ENCODE measurements at regions not wholly inside any gene's neighbourhood (a gene's known extent, or its start where the extent isn't known, plus 50 kb on each side); places are given as distances from the start of the nearest gene placed in this dataset.
"Not testable (repeated sequence)": the region's sequence is repeated elsewhere in the genome, so short reads cannot be mapped to it uniquely, and the experiment has no call there.

DNA sequence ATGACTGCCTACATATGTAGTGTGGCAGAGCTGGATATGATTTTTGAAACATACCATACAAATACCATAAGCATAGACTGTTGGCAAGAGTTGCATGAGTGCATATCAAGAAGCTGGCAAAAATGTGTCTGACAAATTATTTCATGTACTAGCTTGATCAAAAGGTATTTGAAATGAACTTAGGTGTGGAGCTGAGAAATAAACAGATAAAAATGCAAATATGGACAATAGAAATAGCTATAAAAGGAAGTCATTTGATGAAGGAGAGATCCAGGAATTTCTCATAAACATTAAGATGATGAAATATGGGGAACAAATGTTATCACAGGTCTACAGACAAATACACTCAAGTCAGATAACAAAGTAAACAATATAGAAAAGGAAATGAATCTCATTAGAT is 609.1 kb downstream of the PTPRC start:
- Histone ChIP-seq H3K9me3 (no peaks in the 10 kb centered on the region), H3K4me1 (no peaks in the 10 kb centered on the region), H3K4me3 (replicated peaks in 1 of 3) (no peak overlapping the region), H3K36me3 (no peaks in the 10 kb centered on the region), H3K27ac (no peak overlapping the region), H3K27me3 (no peaks in the 10 kb centered on the region)
- no peak for TF ChIP-seq POLR2A (IDR thresholded peaks at IDR 0.05)
- TF ChIP-seq, protein P1, sequence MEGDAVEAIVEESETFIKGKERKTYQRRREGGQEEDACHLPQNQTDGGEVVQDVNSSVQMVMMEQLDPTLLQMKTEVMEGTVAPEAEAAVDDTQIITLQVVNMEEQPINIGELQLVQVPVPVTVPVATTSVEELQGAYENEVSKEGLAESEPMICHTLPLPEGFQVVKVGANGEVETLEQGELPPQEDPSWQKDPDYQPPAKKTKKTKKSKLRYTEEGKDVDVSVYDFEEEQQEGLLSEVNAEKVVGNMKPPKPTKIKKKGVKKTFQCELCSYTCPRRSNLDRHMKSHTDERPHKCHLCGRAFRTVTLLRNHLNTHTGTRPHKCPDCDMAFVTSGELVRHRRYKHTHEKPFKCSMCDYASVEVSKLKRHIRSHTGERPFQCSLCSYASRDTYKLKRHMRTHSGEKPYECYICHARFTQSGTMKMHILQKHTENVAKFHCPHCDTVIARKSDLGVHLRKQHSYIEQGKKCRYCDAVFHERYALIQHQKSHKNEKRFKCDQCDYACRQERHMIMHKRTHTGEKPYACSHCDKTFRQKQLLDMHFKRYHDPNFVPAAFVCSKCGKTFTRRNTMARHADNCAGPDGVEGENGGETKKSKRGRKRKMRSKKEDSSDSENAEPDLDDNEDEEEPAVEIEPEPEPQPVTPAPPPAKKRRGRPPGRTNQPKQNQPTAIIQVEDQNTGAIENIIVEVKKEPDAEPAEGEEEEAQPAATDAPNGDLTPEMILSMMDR (IDR thresholded peaks at IDR 0.05), result no peak
- no peak for DNase-seq
- intact Hi-C loops (cut with DNase I), result no loop called here

DNA sequence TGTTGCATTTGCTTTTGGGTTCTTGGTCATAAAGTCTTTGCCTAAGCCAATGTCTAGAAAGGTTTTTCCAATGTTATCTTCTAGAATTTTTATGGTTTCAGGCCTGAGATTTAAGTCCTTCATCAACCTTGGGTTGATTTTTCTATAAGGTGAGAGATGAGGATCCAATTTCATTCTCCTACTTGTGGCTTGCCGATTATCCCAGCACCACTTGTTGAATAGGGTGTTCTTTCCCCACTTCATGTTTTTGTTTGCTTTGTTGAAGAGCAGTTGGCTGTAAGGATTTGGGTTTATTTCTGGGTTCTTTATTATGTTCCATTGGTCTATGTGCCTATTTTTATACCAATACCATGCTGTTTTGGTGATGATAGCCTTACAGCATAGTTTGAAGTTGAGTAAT is 615.2 kb downstream of the PTPRC start:
- intact Hi-C loops (cut with DNase I); DNase-seq; H3K4me1 ChIP-seq; H3K27me3 ChIP-seq; H3K27ac ChIP-seq; H3K36me3 ChIP-seq; H3K4me3 ChIP-seq (replicated peaks in 1 of 3); H3K9me3 ChIP-seq: not testable (repeated sequence)
- WGBS, 2 donors, result 83% methylated on average over 1 of the region's 1 CpG

DNA sequence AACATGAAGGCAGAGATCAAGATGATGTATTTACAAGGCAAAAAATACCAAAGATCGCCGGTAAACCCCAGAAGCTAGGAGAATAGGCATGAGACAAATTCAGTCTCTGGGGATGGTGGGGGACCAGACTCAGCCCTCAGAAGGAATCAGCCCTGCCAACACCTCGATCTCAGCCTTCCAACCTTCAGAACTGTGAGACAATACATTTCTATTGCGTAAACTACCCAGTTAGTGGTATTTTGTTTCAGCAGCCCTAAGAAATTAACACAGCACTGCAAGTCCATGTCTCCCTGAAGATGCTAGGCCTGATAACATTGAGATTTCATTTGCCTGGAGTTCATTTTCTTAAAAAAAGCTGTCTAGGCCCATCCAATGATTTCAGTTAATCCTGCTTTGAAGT is 622.5 kb downstream of the PTPRC start:
- TF ChIP-seq, protein P1 (IDR thresholded peaks at IDR 0.05), result no peak
- no peak for TF ChIP-seq POLR2A (IDR thresholded peaks at IDR 0.05)
- Histone ChIP-seq H3K4me3 (replicated peaks in 1 of 3) (no peak overlapping the region), H3K27ac (no peak overlapping the region), H3K27me3 (no peaks in the 10 kb centered on the region), H3K9me3 (no peaks in the 10 kb centered on the region), H3K36me3 (no peaks in the 10 kb centered on the region), H3K4me1 (no peaks in the 10 kb centered on the region)
- DNase-seq, result no peak
- 85 to 93% methylated on average over 4 of the region's 4 CpGs for WGBS, 2 donors
- intact Hi-C loops (cut with DNase I), result no loop called here

DNA sequence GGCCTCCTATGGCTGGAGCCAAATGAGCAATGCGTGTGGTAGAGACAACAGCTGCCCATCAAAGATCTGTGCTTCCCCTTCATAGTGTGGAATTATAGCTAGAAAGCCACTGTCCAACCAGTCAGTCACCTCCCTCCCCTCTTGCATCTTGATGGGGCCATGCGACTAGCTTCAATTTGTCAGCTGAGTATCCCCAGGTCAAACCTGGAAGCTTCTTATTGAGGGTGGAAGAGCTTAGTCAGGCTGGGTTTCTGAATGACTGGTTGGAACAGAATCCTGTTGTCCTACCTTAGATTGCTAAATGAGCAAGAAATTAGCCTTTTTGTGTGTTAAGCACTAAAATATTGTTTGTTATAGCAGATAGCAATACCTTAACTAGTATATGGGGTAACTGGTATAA is 625.4 kb downstream of the PTPRC start:
- no peaks in the 10 kb centered on the region for H3K9me3 ChIP-seq
- no peaks in the 10 kb centered on the region for H3K36me3 ChIP-seq
- WGBS, 2 donors, result 95 to 97% methylated on average over 2 of the region's 2 CpGs
- no peaks in the 10 kb centered on the region for H3K27me3 ChIP-seq
- intact Hi-C loops (cut with DNase I), result no loop called here
- H3K4me3 ChIP-seq (replicated peaks in 1 of 3), result no peak overlapping the region
- H3K4me1 ChIP-seq, result no peaks in the 10 kb centered on the region
- no peak overlapping the region for H3K27ac ChIP-seq
- TF ChIP-seq POLR2A (IDR thresholded peaks at IDR 0.05), result no peak
- TF ChIP-seq, protein P1 (IDR thresholded peaks at IDR 0.05), result no peak
- DNase-seq, result no peak

DNA sequence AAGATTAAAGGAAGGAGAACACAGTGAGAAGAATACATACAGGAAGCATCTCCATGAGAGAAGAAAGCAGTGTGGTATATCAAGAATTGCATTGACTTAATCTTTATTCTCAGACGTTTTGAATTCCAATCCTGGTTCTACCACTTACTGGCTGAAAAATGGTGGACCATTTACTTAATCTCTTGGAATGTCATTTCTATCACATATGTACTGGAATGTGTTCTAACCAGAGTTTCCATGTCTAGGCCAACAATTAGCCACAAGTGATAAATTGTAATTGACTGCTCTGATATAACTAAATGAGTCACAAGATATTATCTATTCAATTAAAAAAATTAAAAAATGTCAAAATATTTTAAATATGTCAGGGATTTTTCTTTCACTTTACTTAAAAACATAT is 626.1 kb downstream of the PTPRC start:
- no peak overlapping the region for H3K4me3 ChIP-seq (replicated peaks in 1 of 3)
- H3K4me1 ChIP-seq, result no peaks in the 10 kb centered on the region
- H3K36me3 ChIP-seq, result no peaks in the 10 kb centered on the region
- H3K27ac ChIP-seq, result no peak overlapping the region
- H3K27me3 ChIP-seq, result no peaks in the 10 kb centered on the region
- TF ChIP-seq, protein P1 (IDR thresholded peaks at IDR 0.05), result no peak
- no peak for TF ChIP-seq POLR2A (IDR thresholded peaks at IDR 0.05)
- H3K9me3 ChIP-seq, result no peaks in the 10 kb centered on the region
- WGBS, 2 donors, result 73 to 78% methylated on average over 1 of the region's 1 CpG
- intact Hi-C loops (cut with DNase I), result no loop called here
- DNase-seq, result no peak

DNA sequence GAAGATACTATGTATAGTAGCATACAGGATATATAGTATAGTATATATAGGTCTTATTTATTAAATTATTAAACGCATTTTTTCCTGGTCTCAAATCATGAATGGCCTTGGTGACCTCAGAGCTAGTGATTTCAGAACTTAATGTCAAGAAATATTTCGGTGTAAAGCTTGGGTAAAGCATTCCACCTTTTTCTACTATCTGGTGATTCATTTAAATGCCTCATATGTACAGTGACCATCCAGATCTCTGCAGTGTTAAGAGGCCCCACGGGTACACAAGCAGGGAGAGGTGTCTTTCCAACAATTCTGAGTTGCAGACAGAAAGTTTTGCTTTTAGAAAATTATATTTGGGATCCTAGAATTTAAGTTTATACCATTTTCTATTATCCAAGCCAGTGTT is 626.5 kb downstream of the PTPRC start:
- no peak for DNase-seq
- Histone ChIP-seq H3K4me1 (no peaks in the 10 kb centered on the region), H3K9me3 (no peaks in the 10 kb centered on the region), H3K4me3 (replicated peaks in 1 of 3) (no peak overlapping the region), H3K27ac (no peak overlapping the region), H3K36me3 (no peaks in the 10 kb centered on the region), H3K27me3 (no peaks in the 10 kb centered on the region)
- intact Hi-C loops (cut with DNase I), result no loop called here
- TF ChIP-seq POLR2A (IDR thresholded peaks at IDR 0.05), result no peak
- TF ChIP-seq, protein P1 (IDR thresholded peaks at IDR 0.05), result no peak
- 79 to 93% methylated on average over 3 of the region's 3 CpGs for WGBS, 2 donors

Data from thyroid gland (tissue), 4 donors.